GM10847 (cell line): ENCODE measurements at regions not wholly inside any gene's neighbourhood (a gene's known extent, or its start where the extent isn't known, plus 50 kb on each side); places are given as distances from the start of the nearest gene placed in this dataset.

ENCODE experiments used
- POLR2A ChIP-seq: IDR thresholded peaks from 2 replicates; pipeline ENCODE4 v1.6.1; 2011; ENCODE audit not compliant: insufficient read length; ENCODE audit errors: extremely low read depth

- peak; percentile 38 for TF ChIP-seq POLR2A
These were observed 304.4 kb downstream of the SEC14L1 start for GRCh38 chr17:77444984-77445759.

GRCh38 chr17:77445760-77446532 is 305.2 kb downstream of the SEC14L1 start:
- TF ChIP-seq POLR2A, result peak; percentile 9

GRCh38 chr17:77446940-77447634 is 306.3 kb downstream of the SEC14L1 start:
- TF ChIP-seq POLR2A, result no peak

GRCh38 chr17:77449373-77449907 is 308.7 kb downstream of the SEC14L1 start:
- no peak for TF ChIP-seq POLR2A

- no peak for TF ChIP-seq POLR2A
These were observed 309.4 kb downstream of the SEC14L1 start for GRCh38 chr17:77449908-77450741.

- TF ChIP-seq POLR2A, result no peak
These were observed 310.0 kb downstream of the SEC14L1 start for GRCh38 chr17:77450742-77451244.

- peak; percentile 63 for TF ChIP-seq POLR2A
These were observed 310.6 kb downstream of the SEC14L1 start for GRCh38 chr17:77451245-77451893.

- peak; percentile 31 for TF ChIP-seq POLR2A
These were observed 311.4 kb downstream of the SEC14L1 start for GRCh38 chr17:77451894-77452852.

GRCh38 chr17:77453613-77454241 is 313.0 kb downstream of the SEC14L1 start:
- no peak for TF ChIP-seq POLR2A

- no peak for TF ChIP-seq POLR2A
These were observed 313.7 kb downstream of the SEC14L1 start for GRCh38 chr17:77454242-77455095.

- no peak for TF ChIP-seq POLR2A
These were observed 314.5 kb downstream of the SEC14L1 start for GRCh38 chr17:77455111-77455890.
